ENCODE measurements at regions not wholly inside any gene's neighbourhood (a gene's known extent, or its start where the extent isn't known, plus 50 kb on each side); places are given as distances from the start of the nearest gene placed in this dataset.

DNA sequence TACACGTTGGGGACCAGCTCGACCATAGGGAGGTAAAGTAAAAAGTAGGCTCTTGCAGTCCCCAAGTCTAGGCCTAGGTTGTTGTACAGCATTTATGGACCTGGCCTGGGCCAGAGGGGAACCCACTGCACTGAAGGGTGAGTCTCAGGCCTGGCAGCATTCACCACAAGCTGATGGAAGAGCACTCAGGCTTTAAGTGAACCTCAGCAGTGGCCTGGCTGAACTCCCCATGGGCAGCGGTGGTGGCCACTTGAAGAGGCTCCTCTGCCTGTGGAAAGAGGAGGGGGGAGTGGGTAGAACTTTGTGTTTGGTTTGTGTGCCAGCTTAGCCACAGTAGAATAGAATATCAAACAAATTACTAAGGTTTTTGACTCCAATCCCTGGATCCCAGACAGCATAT lies 176.2 kb upstream of the PRMT6 start:
- Histone ChIP-seq H3K27me3 (ENCODE audit: insufficient read depth, low read depth) (no peaks in the 10 kb centered on the region), H3K9me2 (ENCODE audit: insufficient read depth) (no peaks in the 10 kb centered on the region), H3K4me3 (no peak overlapping the region), H3K79me2 (ENCODE audit: low read depth) (no peaks in the 10 kb centered on the region), H4K20me1 (ENCODE audit: insufficient read depth) (no peaks in the 10 kb centered on the region), H3K9me3 (ENCODE audit: insufficient read depth, low read depth) (no peaks in the 10 kb centered on the region), H3K4me2 (no peak overlapping the region), H3K27ac (no peak overlapping the region), H2AFZ (no peak overlapping the region), H3K4me1 (replicated peaks; ENCODE audit: insufficient read depth) (no peaks in the 10 kb centered on the region), H3F3A (ENCODE audit: insufficient read depth, low read depth) (no peaks in the 10 kb centered on the region), H3K36me3 (ENCODE audit: low read depth) (no peaks in the 10 kb centered on the region)
- no TSS peak for BruUV-seq (replicated peaks)
- DNase-seq = no peak
- intact Hi-C loops (cut with micrococcal nuclease; ENCODE audit: unreplicated experiment) = no loop called here
- TF ChIP-seq EZH2 (IDR thresholded peaks at IDR 0.05; ENCODE audit: low read depth) = no peak
- TF ChIP-seq, protein P1, sequence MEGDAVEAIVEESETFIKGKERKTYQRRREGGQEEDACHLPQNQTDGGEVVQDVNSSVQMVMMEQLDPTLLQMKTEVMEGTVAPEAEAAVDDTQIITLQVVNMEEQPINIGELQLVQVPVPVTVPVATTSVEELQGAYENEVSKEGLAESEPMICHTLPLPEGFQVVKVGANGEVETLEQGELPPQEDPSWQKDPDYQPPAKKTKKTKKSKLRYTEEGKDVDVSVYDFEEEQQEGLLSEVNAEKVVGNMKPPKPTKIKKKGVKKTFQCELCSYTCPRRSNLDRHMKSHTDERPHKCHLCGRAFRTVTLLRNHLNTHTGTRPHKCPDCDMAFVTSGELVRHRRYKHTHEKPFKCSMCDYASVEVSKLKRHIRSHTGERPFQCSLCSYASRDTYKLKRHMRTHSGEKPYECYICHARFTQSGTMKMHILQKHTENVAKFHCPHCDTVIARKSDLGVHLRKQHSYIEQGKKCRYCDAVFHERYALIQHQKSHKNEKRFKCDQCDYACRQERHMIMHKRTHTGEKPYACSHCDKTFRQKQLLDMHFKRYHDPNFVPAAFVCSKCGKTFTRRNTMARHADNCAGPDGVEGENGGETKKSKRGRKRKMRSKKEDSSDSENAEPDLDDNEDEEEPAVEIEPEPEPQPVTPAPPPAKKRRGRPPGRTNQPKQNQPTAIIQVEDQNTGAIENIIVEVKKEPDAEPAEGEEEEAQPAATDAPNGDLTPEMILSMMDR (conservative IDR thresholded peaks at IDR 0.05) = no peak
- POLR2A ChIA-PET (ENCODE audit: unreplicated experiment) = no interaction called here
- CTCF ChIA-PET = no interaction called here

DNA sequence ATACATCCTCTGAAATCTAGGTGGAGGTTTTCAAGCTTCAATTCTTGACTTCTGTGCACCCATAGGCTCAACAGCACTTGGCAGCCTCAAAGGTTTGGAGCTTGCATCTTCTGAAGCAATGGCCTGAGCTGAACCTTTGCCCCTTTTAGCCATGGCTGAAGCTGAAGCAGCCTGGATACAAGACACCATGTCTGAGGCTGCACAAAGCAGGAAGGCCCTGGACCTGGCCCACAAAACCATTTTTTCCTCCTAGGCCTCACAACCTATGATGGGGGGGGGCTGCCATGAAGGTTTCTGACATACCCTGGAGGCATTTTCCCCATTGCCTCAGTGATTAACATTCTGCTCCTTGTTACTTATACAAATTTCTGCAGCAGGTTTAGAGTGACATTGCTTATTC lies 173.3 kb upstream of the PRMT6 start:
- intact Hi-C loops (cut with micrococcal nuclease; ENCODE audit: unreplicated experiment) = no loop called here
- CTCF ChIA-PET = no interaction called here
- DNase-seq = no peak
- Histone ChIP-seq H3K36me3 (ENCODE audit: low read depth) (no peaks in the 10 kb centered on the region), H3K27ac (no peak overlapping the region), H2AFZ (no peak overlapping the region), H3K4me2 (no peak overlapping the region), H3K4me1 (replicated peaks; ENCODE audit: insufficient read depth) (no peaks in the 10 kb centered on the region), H4K20me1 (ENCODE audit: insufficient read depth) (no peaks in the 10 kb centered on the region), H3K79me2 (ENCODE audit: low read depth) (no peaks in the 10 kb centered on the region), H3K9me3 (ENCODE audit: insufficient read depth, low read depth) (no peaks in the 10 kb centered on the region), H3K27me3 (ENCODE audit: insufficient read depth, low read depth) (no peaks in the 10 kb centered on the region), H3K4me3 (no peak overlapping the region), H3F3A (ENCODE audit: insufficient read depth, low read depth) (no peaks in the 10 kb centered on the region), H3K9me2 (ENCODE audit: insufficient read depth) (no peaks in the 10 kb centered on the region)
- BruUV-seq (replicated peaks) = no TSS peak
- POLR2A ChIA-PET (ENCODE audit: unreplicated experiment) = no interaction called here
- no peak for TF ChIP-seq EZH2 (IDR thresholded peaks at IDR 0.05; ENCODE audit: low read depth)
- TF ChIP-seq, protein P1 (conservative IDR thresholded peaks at IDR 0.05) = no peak

DNA sequence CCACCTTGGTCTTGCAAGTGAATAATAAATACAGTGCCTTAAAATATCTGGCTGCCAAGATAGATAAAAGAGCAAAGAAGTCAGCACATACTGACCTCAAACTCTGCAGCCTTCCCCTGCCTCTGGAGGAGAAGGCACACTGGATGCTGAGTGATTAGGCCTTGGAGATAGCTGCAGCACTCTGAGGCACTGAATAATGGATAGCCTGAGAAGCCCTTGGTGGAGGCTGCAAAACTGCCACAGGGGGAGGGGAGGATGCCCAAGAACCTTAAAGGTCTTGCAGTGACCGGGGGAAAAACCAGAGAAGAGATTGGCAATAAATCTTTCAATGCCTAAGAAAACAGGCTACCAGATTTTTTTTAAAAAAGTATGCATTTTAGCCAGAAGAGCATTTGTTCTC lies 167.4 kb upstream of the PRMT6 start:
- ChIA-PET POLR2A (ENCODE audit: unreplicated experiment) (no interaction called here), CTCF (no interaction called here)
- DNase-seq = no peak
- no peaks in the 10 kb centered on the region for H3K9me2 ChIP-seq (ENCODE audit: insufficient read depth)
- no peaks in the 10 kb centered on the region for H3K36me3 ChIP-seq (ENCODE audit: low read depth)
- no peaks in the 10 kb centered on the region for H3K4me1 ChIP-seq (replicated peaks; ENCODE audit: insufficient read depth)
- no peaks in the 10 kb centered on the region for H3K79me2 ChIP-seq (ENCODE audit: low read depth)
- TF ChIP-seq, protein P1 (conservative IDR thresholded peaks at IDR 0.05) = no peak
- no peak for TF ChIP-seq EZH2 (IDR thresholded peaks at IDR 0.05; ENCODE audit: low read depth)
- no peaks in the 10 kb centered on the region for H3K27me3 ChIP-seq (ENCODE audit: insufficient read depth, low read depth)
- no peaks in the 10 kb centered on the region for H3F3A ChIP-seq (ENCODE audit: insufficient read depth, low read depth)
- H3K9me3 ChIP-seq (ENCODE audit: insufficient read depth, low read depth) = no peaks in the 10 kb centered on the region
- H3K27ac ChIP-seq = no peak overlapping the region
- H3K4me2 ChIP-seq = no peak overlapping the region
- no TSS peak for BruUV-seq (replicated peaks)
- intact Hi-C loops (cut with micrococcal nuclease; ENCODE audit: unreplicated experiment) = no loop called here
- H4K20me1 ChIP-seq (ENCODE audit: insufficient read depth) = no peaks in the 10 kb centered on the region
- H2AFZ ChIP-seq = no peak overlapping the region
- no peak overlapping the region for H3K4me3 ChIP-seq

Data from PC-9 (cell line).